ENCODE measurements at regions not wholly inside any gene's neighbourhood (a gene's known extent, or its start where the extent isn't known, plus 50 kb on each side); places are given as distances from the start of the nearest gene placed in this dataset.
"Not testable (repeated sequence)": the region's sequence is repeated elsewhere in the genome, so short reads cannot be mapped to it uniquely, and the experiment has no call there.

DNA sequence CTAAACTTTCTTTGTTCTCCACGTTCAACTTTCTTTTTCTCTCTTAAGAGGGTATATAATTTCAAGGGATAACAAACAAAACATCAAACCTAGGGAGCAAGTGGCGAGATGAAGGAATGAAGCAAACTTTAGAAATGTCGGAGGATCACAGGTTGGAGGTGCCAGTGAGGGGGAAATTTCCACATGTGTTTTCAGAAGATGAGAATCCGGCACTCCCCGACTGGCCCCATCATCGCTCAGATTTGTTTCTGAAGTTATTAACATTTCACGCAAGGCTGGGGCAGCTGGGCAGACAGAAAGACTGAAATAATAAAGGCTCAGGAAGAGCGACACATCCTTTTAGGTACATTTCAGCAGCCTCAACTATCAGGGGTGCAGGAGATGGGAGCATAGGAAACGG, 134.9 kb downstream of the SMIM20 start:
- no peak for DNase-seq

DNA sequence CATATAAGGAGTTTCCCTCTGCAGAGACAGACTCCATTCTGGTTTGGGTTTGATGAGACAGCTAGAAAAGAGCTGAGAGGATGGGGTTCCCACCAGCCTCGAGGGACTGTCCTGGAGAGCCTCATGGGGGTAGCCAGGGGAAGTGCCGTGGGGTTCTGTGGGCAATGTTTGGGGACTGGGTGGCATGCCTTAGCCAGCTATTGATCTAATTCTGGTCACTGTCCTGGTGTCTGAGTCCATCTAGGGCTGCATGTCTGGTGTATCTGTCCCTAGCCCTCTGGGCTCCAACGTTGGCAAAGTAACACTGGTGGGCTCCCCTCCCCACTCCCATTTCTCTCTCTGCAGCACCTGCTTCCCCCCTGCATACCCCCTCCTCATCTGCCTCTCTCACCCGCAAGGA, 135.4 kb downstream of the SMIM20 start:
- no peak for DNase-seq

DNA sequence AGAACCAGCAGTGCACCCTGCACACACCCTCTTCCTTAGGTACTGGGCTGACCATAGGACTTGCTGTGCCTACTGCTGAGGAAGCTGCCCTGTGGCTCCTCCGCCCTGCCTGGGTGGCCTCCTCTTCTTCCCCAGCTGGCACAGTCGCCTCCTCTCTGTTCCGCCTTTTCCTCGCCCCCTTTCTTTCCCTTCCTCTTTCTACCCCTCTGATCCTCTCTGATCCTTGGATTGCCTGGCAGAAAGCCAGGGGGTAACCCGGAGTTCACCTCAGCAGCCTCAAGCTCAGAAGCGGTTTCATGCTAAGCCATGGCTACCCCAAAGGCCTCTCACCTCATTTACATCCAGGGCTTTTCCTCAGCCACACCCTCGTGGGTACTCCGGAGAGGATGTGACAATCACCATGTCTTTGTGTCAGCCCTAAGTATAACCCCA, 136.2 kb downstream of the SMIM20 start:
- DNase-seq, result no peak

DNA sequence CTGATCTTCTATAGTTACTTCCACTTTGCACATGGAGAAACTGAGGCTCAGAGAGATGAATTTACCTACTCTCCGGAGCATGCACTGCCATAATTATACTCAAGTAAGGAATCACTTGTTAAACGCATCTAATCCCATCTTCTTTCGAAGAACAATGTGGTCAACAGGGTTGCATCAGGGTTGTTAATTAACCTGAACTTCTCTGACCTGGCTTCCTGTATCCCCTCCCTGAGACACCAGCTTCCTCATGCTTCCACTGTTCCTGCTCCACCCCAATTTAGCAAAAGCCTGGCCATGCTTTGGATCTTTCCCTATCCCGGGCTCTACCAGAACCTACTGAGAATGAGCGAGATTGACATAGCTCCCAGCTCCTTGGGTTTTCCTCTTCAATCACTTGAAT, 136.7 kb downstream of the SMIM20 start:
- no peak for DNase-seq

DNA sequence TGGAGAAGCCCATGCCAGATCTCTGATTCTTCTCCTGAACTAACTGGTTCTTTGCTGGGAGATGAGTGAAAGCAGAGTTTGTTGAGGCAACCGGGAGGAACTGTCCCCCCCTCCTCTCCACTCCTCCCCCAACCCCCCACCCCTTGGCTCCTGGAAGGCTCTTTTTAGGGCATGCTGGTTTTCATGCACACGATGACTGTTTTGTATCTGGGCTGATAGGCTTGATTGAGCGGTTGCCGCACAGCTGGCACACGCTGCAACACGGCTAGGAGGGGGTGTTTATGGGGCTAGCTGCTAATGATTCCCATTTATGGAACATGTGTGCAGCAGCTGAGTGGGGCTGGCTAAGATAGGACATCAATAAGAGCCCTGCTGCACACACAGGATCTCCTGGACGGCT, 137.2 kb downstream of the SMIM20 start:
- no peak for DNase-seq

DNA sequence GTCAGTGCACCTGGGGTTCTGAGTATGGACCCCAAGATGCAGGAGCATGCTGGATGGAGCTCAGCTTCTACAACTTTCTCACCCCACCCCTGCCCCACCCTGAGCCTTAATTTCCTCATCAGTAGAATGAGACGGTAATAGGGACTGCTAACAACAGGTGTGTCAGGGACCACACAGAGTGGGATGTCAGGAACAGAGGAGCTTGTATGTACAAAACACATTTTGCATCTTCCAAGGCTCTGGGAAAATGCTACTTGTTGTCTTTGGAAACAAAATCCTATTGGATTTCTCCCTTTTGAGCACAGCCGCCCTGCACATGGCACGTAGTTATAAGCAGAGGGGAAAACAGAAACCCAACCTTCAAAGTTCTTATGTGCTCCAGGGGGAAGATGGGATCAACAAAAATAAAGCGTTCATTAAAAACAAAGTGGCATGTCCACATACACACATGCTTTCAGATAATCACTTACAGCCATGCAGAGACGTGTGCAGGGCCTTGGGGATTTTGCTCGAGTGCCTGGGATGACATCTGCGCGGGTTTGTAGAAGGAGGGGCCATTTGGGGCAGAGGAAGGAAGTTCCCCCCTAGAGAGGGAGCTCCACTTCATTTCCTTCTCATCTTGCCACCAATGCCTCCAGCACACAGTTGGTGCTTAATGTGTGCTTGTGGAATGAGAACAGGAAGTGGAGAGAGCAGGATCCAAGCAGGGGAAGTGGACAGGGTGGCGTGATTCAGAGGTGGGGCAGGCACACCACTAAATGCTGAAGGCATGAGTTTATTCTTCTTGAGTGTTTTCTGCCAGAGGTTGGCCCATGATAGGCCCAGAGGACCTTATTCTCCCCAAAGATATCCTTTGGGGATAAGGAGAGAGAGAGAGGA, 138.9 kb downstream of the SMIM20 start:
- DNase-seq, result no peak

DNA sequence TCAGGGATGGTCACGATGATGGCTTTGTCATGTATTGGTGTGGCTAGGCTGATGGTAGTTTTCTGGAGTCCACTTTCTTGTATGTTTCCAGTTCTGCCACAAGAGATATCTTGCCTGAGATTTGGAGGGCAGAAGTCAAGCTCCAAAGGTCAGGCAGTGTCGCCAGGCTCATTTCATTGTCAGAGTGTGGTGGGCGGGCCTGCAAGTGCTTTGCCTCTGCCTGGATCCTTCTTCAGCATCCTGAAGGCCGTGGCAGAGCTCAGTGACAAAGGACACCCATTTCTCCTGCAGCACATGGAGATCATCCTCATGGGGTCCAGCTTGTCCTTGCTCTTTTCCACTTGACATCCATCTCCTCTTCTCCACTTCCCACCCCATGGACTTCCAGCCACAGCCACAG, 139.7 kb downstream of the SMIM20 start:
- DNase-seq, result no peak

DNA sequence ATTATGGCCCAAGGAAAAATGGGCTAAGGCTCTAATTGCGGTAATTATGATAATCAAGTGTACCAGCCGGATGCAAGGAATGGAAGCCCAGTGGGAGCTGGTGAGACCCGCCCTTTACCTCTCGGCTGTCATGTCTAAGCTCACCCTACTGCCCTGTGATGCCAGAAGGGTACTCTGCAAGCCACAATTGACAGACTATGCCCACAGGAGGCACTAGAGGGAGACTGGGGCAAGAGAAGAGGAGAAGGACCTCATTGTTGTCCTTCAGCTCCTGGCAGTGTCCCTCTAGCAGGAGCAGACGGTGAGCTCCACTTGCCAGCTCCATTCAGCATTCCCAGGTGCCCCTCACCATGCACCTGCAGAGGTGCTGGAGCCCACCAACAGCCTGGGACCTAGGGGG, 141.8 kb downstream of the SMIM20 start:
- DNase-seq, result no peak

DNA sequence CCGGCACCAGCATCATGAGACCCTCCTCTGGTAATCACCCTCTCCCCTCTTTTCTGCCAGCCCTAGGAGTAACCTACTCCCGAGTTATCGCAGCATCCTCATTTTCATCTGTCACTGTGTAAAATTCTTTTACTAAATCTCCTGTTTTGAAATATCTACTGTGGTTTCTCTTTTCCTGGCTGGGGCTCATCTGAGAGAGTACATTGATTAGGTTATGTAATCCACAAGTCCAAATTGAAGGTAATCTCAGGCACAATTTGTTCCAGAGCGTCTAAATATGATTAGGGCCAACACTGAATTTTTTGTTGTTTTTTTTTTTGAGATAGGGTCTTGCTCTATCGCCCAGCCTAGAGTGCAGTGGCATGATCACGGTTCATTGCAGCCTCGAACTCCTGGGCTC, 142.4 kb downstream of the SMIM20 start:
- DNase-seq, result no peak

DNA sequence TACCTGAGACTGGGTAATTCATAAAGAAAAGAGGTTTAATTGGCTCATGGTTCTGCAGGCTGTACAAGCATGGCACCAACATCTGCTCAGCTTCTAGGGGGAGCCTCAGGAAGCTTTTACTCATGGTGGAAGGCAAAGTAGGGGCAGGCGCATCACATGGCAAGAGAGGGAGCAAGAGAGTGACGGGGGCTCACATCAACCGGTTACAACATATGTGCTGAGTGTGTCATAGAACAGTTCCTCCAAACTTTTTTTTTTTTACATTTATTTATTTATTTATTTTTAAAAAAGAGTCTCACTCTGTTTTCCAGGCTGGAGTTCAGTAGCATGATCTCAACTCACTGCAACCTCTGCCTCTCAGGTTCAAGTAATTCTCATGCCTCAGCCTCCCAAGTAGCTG, 143.8 kb downstream of the SMIM20 start:
- not testable (repeated sequence) for DNase-seq

DNA sequence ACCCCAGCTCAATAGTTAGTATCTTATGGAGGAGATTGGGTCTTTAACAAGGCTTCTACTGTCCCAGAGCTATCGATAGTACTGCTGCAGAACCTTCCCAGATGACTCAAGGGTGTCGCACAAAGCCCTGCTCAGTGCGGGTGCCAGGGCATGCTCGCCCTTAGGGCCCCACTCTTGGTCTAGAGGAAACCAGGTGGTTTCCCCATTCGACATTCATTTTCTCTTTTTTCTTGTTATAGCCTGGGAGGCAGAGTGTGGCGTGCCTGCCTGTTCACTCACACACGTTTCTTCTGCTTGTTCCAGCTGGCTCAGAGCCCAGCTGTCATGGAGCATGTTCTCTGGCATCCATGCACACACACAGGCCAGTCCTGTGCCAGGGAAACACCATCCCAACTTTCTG, 144.5 kb downstream of the SMIM20 start:
- no peak for DNase-seq

DNA sequence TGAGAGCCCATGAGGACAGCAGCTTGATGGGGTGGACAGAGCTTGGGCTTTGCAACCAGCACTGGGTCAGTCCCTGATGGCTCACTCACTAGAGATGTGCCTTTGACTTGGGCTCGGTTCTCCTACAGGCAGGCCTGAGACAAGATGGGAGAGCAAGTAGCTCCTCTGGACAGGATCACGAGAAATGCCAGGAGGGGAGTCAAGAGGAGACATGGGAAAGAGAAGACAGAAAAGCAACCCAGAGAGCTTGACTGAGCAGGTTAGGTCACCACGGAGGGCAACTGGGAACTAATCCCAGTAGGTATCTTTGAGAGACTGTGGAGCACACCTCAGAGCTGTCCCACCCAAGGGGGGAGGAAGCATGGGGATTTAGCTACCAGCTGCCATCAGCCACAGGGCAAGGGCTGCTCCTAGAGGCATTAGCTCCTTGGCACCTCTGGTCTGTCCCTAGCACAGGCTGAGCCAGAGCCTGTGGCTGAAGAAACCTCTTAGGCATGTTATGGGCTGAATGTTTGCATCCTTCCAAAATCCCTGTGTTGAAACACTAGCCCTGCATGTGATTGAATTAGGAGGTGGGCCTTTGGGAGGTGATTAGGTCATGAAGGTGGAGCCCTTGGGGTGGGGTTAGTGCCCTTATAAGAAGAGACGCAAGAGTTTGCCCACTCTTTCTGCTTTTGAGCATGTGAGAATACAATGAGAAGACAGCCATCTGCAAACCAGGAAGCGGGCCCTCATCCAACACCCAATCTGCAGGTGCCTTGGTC, 145.6 kb downstream of the SMIM20 start:
- no peak for DNase-seq

DNA sequence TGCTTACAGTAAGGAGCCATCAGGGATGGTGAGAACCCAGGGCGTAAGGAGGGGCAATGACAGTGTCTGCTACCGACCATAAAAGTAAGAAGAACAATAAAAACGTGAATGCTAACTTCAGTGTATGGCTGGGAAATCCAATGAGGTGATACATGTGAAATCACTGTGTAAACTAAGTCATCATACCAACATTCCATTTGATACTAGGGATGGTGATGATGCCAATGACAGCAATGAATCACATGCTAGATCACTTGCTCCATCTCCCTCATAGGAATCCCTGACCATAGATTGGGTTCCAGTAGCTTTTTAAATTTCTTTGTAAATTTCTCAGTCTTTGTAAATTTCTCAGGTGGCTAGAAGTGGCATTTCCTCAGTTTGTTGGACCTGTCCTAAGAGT, 146.3 kb downstream of the SMIM20 start:
- no peak for DNase-seq

DNA sequence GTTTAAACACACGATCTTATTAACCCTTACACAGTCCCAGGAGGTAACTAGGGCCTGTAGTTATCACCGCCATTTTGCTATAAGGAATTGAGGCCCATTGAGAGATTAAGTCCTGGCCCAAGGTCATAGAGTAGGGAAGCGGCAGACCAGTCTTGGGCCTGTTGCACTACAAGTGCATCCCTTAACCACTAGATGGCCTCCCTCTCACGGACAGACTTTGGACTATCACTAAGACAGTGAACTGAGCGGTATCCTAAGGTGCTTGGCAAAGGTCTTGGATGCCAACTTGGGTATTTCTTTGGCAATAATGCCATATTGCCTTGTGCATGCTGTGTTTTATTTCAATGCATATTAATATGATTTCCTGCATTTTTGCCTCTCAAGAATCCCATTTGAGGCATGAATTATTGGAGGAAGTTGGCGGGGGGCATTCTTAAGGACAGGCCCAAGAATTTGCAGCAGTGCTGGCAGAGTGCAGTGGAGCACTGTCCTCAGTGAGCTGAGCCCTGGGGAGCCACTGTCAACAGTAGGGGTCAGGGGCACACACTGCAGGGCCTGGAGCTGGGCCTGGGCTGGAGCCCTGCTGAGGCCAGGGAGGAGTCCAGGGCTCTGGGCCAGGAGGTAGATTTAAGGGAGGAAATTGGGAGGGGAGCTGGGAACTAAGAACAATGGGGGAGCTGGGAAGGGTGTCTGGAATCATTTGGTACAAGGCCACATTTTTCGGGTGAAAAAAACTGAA, 147.4 kb downstream of the SMIM20 start:
- DNase-seq, result no peak

DNA sequence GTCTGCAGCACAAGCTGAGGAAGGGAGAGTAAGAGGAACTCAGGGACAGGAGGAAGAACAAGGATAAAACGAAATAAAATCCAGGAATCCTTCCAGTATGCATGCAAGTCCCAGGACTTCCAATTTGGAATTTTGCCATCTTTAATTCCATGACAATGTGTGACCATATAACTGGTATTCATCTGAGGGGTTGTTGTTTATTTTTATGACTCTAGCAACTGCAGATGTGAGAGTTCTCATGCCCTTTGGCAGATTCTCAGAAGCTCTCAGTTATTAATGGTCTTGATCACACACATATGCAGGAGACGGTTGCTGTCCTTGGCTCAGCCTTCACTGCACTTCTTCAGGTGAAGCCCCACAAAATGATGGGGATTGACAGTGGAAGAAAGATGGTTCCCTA, 148.2 kb downstream of the SMIM20 start:
- DNase-seq, result no peak

DNA sequence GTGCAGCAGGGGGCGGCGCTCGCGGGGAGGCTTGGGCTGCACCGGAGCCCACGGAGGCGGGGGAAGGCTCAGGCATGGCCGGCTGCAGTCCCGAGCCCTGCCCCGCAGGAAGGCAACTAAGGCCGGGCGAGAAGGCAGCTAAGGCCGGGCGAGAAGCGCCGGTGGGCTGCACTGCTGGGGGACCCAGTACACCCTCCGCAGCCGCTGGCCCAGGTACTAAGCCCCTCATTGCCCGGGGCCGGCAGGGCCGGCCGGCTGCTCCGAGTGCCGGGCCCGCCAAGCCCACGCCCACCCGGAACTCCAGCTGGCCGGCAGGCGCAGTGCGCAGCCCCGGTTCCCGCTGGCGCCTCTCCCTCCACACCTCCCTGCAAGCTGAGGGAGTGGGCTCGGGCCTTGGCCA, 150.0 kb downstream of the SMIM20 start:
- not testable (repeated sequence) for DNase-seq

DNA sequence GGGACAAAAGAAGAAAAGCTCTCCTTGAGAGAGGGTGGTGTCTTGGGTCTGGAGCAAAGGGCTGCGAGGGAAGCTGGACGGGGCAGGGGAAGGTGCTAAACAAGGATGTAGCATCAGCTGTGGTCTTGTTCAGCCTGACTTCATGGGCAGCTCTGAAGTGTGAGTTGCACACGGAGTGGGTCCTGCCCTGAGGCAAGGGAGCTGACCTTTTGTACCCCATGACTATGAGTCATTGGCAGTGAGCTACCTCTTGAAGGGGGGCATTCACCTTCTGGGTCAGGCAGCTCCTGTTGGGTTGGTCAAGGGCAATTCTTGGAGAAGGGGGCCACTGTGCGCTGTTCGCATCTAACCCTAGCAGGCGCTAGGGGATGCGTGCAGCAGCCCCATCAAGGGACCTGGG, 151.8 kb downstream of the SMIM20 start:
- DNase-seq, result no peak

DNA sequence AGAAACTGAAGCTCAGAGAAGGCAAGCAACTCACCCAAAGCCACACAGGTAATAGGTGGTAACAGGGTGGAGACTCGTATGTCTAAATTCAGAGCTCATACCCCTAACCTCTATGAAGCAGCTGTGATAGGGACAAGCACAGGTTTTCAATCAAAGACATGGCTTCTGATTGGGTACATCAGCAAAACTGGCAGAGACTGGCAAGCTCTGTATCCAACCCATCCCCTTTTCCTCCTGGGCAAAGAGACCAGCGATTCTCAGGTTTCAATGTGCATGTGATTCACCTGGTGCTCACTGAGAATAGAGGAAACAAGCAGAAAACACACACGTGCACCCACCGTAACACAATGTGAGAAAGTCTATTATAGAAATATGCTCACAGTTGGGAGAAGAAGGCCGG, 153.0 kb downstream of the SMIM20 start:
- DNase-seq, result no peak

DNA sequence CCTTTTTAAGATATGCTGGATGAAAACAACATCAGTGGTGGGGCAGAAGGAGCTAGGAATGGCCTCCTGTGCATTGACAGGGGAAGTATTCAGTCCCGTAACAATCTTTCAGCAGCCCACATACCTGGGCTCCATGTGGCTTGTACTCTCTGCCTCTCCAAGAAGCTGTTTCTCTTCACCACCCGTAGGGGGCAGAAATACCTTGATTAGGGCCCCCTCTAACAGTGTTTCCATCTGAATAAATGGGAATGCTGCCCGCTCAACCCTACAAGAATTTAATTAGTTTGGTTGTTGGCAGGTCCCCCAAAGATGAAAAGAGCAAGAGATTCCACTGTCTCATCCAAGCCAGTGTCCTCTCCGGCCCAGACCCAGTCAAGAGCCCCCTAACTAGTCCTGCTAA, 155.2 kb downstream of the SMIM20 start:
- DNase-seq, result no peak

DNA sequence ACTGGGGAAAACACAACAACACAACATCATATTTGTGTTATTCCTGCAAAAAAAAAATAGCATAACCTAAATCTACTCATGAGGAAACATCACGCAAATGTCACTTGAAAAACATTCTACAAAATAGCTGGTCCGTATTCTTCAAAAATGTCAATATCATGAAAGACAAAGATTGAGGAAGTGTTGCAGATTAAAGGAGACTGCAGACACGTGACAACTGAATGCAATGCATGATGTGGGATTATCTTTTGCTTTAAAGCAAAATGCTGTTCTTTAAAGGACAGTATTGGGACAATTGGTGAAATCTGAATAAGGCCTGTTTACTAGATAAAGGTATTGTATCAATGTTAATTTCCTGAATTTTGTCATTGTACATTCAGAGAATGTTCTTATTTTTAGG, 157.7 kb downstream of the SMIM20 start:
- DNase-seq, result no peak

DNA sequence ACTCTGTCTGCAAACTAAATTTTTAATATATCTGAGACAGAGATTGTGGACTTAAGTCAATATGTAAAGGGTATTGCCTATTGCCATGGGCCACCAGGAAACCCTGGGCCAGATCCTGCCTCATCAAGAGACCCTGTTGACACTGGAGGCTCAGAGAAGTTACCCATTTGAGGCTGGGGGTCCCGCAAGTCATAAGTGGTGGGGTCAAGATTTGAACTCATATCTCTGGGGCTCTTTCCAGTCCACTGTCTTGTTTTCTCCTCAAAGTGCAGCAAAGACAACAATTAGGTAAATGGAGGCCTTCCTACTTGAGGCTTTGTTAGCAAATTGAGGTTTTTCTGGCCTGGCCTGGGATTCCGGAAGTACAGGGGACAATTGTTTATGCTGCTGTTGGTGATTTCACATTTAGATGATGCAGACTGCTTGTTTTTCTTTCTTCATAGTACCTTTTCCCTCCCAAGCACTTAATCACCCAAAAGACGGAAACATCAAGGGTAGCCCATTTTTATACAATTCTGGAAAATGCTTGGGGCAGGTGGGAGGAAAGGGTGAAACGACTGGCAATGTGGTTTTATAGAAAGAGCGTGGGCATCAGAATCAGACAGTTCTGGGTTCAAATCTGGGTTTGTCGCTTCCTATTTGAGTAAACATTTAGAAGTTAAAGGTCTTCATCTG, 160.0 kb downstream of the SMIM20 start:
- no peak for DNase-seq

DNA sequence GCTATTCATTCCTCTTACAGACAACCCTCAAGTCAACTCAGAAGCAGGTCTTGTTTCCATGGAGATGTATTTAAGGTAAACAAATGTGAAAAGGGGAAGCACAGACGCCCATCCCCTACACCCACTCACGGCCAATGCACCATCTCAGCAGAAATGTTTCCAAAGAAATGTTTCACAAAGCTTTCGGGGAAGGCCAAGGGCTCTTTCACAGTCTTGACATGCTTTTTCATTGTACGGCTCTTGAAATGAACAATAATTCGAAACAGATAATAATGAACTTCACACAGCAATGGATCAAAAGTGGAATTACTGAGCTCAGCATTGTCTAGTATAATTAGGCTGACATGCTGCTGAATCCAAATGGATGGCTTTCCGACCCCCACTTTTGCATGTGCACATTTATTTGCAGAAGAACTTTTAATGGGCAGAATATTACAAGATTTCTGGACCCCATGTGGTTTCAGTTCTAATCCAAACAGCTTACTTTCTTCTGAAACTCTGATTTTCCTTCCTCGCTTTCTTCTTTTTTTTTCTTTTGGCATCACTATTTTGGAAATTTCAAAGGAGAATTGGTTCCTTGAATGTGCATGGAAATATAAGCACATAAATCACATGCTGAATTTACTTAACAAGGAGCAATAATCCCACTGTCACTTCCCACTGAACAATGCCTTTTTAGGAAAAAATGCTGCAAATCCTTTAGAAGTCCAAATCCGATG, 160.9 kb downstream of the SMIM20 start:
- no peak for DNase-seq

Data from amniotic stem cell (primary cell).